Loucy (cell line): ENCODE measurements at regions not wholly inside any gene's neighbourhood (a gene's known extent, or its start where the extent isn't known, plus 50 kb on each side); places are given as distances from the start of the nearest gene placed in this dataset.

Experiments
- H2AFZ ChIP-seq: fragments of 200-600 bp; sonication (generic); 2 replicates; pipeline ENCODE4 v1.6.0; 2016; ENCODE audit warnings: antibody characterized with exemption, mild to moderate bottlenecking, low read length, moderate library complexity
- H3F3A ChIP-seq: fragments of 200-600 bp; 2 replicates; pipeline ENCODE4 v1.6.0; 2016; ENCODE audit warnings: antibody characterized with exemption, low read depth, mild to moderate bottlenecking
- H3K27me3 ChIP-seq: fragments of 200-600 bp; sonication (generic); 2 replicates; pipeline ENCODE4 v1.6.1; 2014; ENCODE audit warnings: low read length, mild to moderate bottlenecking; ENCODE audit not compliant: insufficient read depth, poor library complexity, severe bottlenecking
- H3K36me3 ChIP-seq: fragments of 200-600 bp; sonication (generic); 2 replicates; pipeline ENCODE4 v1.6.1; 2016; ENCODE audit warnings: low read length; ENCODE audit not compliant: insufficient read depth
- H3K4me1 ChIP-seq: fragments of 200-600 bp; sonication (generic); 2 replicates; pipeline ENCODE4 v1.5.1; 2014; ENCODE audit warnings: low read length, mild to moderate bottlenecking; ENCODE audit not compliant: insufficient read depth, poor library complexity, severe bottlenecking
- H3K4me2 ChIP-seq: fragments of 200-600 bp; sonication (generic); 2 replicates; pipeline ENCODE4 v1.6.0; 2014; ENCODE audit warnings: antibody characterized with exemption, low read length, low read depth, mild to moderate bottlenecking; ENCODE audit not compliant: poor library complexity, severe bottlenecking
- H3K4me3 ChIP-seq: fragments of 200-600 bp; sonication (generic); 2 replicates; pipeline ENCODE4 v1.5.1; 2014; ENCODE audit warnings: low read length, mild to moderate bottlenecking, mixed read lengths; ENCODE audit not compliant: poor library complexity, severe bottlenecking
- H3K79me2 ChIP-seq: fragments of 200-600 bp; sonication (generic); 2 replicates; pipeline ENCODE4 v1.6.1; 2014; ENCODE audit warnings: low read length; ENCODE audit not compliant: insufficient read depth
- H3K9ac ChIP-seq: fragments of 200-600 bp; sonication (generic); 2 replicates; pipeline ENCODE4 v1.6.0; 2014; ENCODE audit warnings: mild to moderate bottlenecking, low read depth, low read length, moderate library complexity; ENCODE audit not compliant: poor library complexity, severe bottlenecking
- H3K9me2 ChIP-seq: fragments of 200-600 bp; sonication (generic); replicated peaks from 2 replicates; pipeline ENCODE4 v1.6.1; 2016; ENCODE audit warnings: low read depth, low read length, mixed read lengths
- H3K9me3 ChIP-seq: fragments of 200-600 bp; sonication (generic); 2 replicates; pipeline ENCODE4 v1.6.1; 2014; ENCODE audit warnings: mild to moderate bottlenecking, antibody characterized with exemption, low read length, low read depth; ENCODE audit not compliant: insufficient read depth
- H4K20me1 ChIP-seq: fragments of 200-600 bp; sonication (generic); 2 replicates; pipeline ENCODE4 v1.6.0; 2014; ENCODE audit warnings: antibody characterized with exemption, low read length, mild to moderate bottlenecking; ENCODE audit not compliant: insufficient read depth, poor library complexity, severe bottlenecking
- EZH2phosphoT487 ChIP-seq: fragments of 200-600 bp; IDR thresholded peaks from 2 replicates; pipeline ENCODE4 v1.6.1; 2018; ENCODE audit warnings: antibody characterized with exemption, mild to moderate bottlenecking, moderate library complexity, borderline replicate concordance
- TF ChIP-seq, protein P1 (sequence below): fragments of 200-600 bp; sonication (generic); conservative IDR thresholded peaks from 2 replicates; pipeline ENCODE4 v1.5.1; 2014; ENCODE audit warnings: mild to moderate bottlenecking, antibody characterized with exemption, low read length

DNA sequence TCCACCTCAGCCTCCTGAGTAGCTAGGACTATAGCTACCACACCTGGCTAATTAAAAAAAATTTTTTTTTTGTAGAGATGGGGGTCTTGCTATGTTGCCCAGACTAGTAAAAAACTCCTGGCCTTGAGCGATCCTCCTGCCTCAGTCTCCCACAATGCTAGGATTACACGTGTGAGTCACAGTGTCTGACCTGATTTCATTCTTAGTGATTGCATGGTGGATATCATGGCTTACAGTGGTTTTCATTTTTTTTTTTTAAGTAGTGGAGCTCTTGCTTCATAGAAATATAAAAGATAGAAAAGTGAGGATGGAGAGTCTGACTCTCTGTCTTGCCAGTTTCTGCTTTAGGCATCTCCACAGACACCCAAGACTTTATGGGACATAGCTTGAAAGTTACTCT, 83.6 kb downstream of the CDC42EP3 start:
- Histone ChIP-seq H3F3A (no peaks in the 10 kb centered on the region), H3K4me3 (no peak overlapping the region), H3K4me2 (no peak overlapping the region), H3K79me2 (no peaks in the 10 kb centered on the region), H2AFZ (no peak overlapping the region), H3K4me1 (peaks cover 69% of the 10 kb centered on the region), H3K36me3 (no peaks in the 10 kb centered on the region), H4K20me1 (no peaks in the 10 kb centered on the region), H3K9ac (no peak overlapping the region), H3K9me3 (no peaks in the 10 kb centered on the region), H3K9me2 (no peaks in the 10 kb centered on the region), H3K27me3 (no peaks in the 10 kb centered on the region)
- no peak for TF ChIP-seq EZH2phosphoT487
- TF ChIP-seq, protein P1, sequence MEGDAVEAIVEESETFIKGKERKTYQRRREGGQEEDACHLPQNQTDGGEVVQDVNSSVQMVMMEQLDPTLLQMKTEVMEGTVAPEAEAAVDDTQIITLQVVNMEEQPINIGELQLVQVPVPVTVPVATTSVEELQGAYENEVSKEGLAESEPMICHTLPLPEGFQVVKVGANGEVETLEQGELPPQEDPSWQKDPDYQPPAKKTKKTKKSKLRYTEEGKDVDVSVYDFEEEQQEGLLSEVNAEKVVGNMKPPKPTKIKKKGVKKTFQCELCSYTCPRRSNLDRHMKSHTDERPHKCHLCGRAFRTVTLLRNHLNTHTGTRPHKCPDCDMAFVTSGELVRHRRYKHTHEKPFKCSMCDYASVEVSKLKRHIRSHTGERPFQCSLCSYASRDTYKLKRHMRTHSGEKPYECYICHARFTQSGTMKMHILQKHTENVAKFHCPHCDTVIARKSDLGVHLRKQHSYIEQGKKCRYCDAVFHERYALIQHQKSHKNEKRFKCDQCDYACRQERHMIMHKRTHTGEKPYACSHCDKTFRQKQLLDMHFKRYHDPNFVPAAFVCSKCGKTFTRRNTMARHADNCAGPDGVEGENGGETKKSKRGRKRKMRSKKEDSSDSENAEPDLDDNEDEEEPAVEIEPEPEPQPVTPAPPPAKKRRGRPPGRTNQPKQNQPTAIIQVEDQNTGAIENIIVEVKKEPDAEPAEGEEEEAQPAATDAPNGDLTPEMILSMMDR, result no peak

DNA sequence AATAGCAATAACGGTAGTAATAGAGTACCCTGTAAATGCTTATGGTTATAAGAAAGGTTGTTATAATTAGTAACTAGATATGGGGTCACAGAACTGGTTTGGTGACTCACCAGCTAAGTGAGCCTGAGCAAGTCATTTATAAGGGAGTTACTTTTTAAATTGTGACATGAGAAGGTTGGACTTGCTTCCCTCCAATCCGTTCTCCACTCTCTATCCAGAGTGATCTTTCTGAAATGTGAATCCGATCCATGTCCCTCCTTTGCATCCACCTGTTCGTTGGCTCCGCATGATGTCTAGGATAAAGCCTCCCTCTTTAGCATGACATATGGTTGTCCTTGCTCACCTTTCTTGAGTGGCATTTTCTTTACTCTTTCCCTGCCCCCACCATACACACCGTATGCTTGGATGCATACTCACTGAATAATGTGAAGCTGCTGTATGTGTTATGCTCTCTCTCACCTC, 83.1 kb downstream of the CDC42EP3 start:
- Histone ChIP-seq H4K20me1 (no peaks in the 10 kb centered on the region), H3K27me3 (no peaks in the 10 kb centered on the region), H3K79me2 (no peaks in the 10 kb centered on the region), H3F3A (no peaks in the 10 kb centered on the region), H3K9me2 (no peaks in the 10 kb centered on the region), H3K4me1 (peaks cover 64% of the 10 kb centered on the region), H3K4me2 (no peak overlapping the region), H3K9me3 (no peaks in the 10 kb centered on the region), H3K9ac (no peak overlapping the region), H3K4me3 (no peak overlapping the region), H2AFZ (no peak overlapping the region), H3K36me3 (no peaks in the 10 kb centered on the region)
- TF ChIP-seq, protein P1, result no peak
- no peak for TF ChIP-seq EZH2phosphoT487

DNA sequence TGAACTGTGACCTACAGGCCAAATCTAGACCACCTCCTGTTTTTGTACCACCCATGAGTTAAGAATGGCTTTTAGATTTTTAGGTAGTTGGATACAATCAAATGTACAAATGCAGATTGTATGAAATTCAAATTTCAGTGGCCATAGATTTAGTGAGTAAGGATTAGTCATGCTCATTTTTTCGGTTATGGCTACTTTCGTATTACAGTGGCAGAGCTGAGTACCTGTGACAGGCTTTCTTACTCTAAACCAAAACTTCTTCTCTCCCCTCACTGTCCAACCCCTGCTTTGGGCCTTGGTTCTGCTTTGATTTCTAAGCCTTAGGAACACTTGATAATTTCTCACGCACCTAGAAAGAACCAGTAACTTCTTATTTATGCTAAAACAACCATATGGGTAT, 82.1 kb downstream of the CDC42EP3 start:
- Histone ChIP-seq H3K36me3 (no peaks in the 10 kb centered on the region), H2AFZ (no peak overlapping the region), H4K20me1 (no peaks in the 10 kb centered on the region), H3K4me3 (no peak overlapping the region), H3K9me3 (no peaks in the 10 kb centered on the region), H3K27me3 (no peaks in the 10 kb centered on the region), H3K9ac (no peak overlapping the region), H3K79me2 (no peaks in the 10 kb centered on the region), H3K4me2 (no peak overlapping the region), H3F3A (no peaks in the 10 kb centered on the region), H3K9me2 (no peaks in the 10 kb centered on the region), H3K4me1 (peaks cover 55% of the 10 kb centered on the region)
- TF ChIP-seq, protein P1, result no peak
- TF ChIP-seq EZH2phosphoT487, result no peak
